OCI-LY3 (cell line): ENCODE measurements at regions not wholly inside any gene's neighbourhood (a gene's known extent, or its start where the extent isn't known, plus 50 kb on each side); places are given as distances from the start of the nearest gene placed in this dataset.

ENCODE experiments used
- H2AFZ ChIP-seq: fragments of 200-600, 300-600 bp; shearing (Covaris generic); 2 replicates; pipeline ENCODE4 v1.6.0; 2014; ENCODE audit warnings: antibody characterized with exemption, low read depth, low read length
- H3K27ac ChIP-seq: fragments of 200-600, 300-600 bp; sonication (generic); 2 replicates; pipeline ENCODE4 v1.5.1; 2014; ENCODE audit warnings: mild to moderate bottlenecking, low read length, moderate library complexity, mixed read lengths
- H3K27me3 ChIP-seq: fragments of 200-600, 300-600 bp; sonication (generic); 2 replicates; pipeline ENCODE4 v1.6.1; 2014; ENCODE audit warnings: low read depth, low read length, mixed read lengths
- H3K36me3 ChIP-seq: fragments of 200-600, 300-600 bp; sonication (generic); replicated peaks from 2 replicates; pipeline ENCODE3; 2014; ENCODE audit warnings: low read depth, low read length, mixed read lengths
- H3K4me1 ChIP-seq: fragments of 300-600, 200-600 bp; sonication (generic); 2 replicates; pipeline ENCODE4 v1.6.1; 2014; ENCODE audit warnings: low read length, mixed read lengths
- H3K4me2 ChIP-seq: fragments of 200-600, 300-600 bp; sonication (generic); 2 replicates; pipeline ENCODE4 v1.6.1; 2014; ENCODE audit warnings: low read length, mixed read lengths
- H3K4me3 ChIP-seq: fragments of 300-600, 200-600 bp; sonication (generic); 2 replicates; pipeline ENCODE4 v1.5.1; 2014; ENCODE audit warnings: antibody characterized with exemption, mild to moderate bottlenecking, low read length, moderate library complexity
- H3K79me2 ChIP-seq: fragments of 300-600, 200-600 bp; shearing (Covaris generic); 2 replicates; pipeline ENCODE4 v1.6.1; 2014; ENCODE audit warnings: mild to moderate bottlenecking, low read length, mixed read lengths
- H3K9ac ChIP-seq: fragments of 300-600, 200-600 bp; shearing (Covaris generic); 2 replicates; pipeline ENCODE4 v1.6.0; 2014; ENCODE audit warnings: mild to moderate bottlenecking, low read length, moderate library complexity
- H3K9me3 ChIP-seq: fragments of 200-600, 300-600 bp; shearing (Covaris generic); 2 replicates; pipeline ENCODE4 v1.6.1; 2014; ENCODE audit warnings: low read length, mixed read lengths; ENCODE audit not compliant: insufficient read depth
- H4K20me1 ChIP-seq: fragments of 200-600, 300-600 bp; sonication (generic); 2 replicates; pipeline ENCODE4 v1.6.1; 2016; ENCODE audit warnings: low read length, mixed read lengths; ENCODE audit not compliant: insufficient read depth
- EZH2phosphoT487 ChIP-seq: fragments of 200-600 bp; shearing (Covaris generic); IDR thresholded peaks from 2 replicates; pipeline ENCODE4 v1.6.1; 2018; ENCODE audit warnings: antibody characterized with exemption, mixed run types, low read depth
- TF ChIP-seq, protein P1 (sequence below): fragments of 200-600, 300-600 bp; sonication (generic); IDR thresholded peaks from 2 replicates; pipeline ENCODE4 v1.5.1; 2014; ENCODE audit warnings: antibody characterized with exemption, low read length, low read depth

DNA sequence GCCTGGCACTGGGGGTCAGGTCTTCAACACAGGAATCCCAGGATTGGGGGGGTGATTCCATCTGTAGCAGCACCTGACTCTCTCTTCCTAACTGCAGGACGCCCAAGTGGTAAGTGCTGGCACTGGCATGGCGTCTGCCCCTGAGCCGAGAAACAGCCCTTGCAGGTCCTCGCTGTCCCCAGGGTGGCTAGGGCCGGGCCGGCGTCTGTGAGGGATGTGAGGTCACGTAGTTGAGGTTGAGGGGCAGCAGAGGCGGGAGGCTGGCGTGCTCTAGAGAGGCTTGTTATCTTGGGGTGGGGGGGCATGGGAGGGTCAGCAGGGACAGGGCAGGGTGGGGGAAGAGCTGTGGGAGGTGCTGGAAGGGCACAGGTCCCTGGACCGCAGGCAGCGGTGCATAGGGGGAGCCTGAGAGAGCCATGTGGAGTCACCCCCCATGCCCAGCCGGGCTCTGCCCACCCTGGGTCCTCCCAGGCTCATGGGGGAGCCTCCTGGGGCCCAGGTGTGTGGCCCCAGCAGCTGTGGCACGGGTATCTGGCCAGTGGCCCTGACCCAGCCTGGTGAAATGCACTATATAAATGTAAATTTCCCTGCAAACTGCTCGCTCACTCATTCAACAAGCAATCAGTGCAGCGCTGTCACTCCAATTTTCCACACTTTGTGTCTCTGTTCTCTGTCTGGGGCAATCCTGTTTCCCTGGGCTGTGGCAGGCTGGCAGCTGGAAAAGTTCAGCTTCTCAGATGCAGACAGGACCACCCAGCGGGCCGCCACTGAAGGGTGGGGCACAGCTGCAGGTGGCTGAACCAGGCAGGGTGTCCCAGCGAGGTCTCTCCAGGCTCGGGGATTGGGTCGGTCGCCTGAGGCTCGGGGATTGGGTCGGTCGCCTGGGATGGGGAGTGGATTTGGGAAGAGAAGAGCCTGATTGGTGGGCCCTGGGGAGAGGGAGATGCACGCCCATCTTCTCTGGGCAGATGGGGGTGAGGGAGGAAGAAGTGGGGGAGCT, 102.2 kb upstream of the NKX1-1 start:
- H3K4me1 ChIP-seq, result no peaks in the 10 kb centered on the region
- no peaks in the 10 kb centered on the region for H3K36me3 ChIP-seq
- H3K4me2 ChIP-seq, result no peak overlapping the region
- no peak overlapping the region for H3K4me3 ChIP-seq
- H3K27ac ChIP-seq, result no peak overlapping the region
- no peaks in the 10 kb centered on the region for H3K9me3 ChIP-seq
- no peaks in the 10 kb centered on the region for H3K27me3 ChIP-seq
- H4K20me1 ChIP-seq, result no peaks in the 10 kb centered on the region
- no peak for TF ChIP-seq EZH2phosphoT487
- TF ChIP-seq, protein P1, sequence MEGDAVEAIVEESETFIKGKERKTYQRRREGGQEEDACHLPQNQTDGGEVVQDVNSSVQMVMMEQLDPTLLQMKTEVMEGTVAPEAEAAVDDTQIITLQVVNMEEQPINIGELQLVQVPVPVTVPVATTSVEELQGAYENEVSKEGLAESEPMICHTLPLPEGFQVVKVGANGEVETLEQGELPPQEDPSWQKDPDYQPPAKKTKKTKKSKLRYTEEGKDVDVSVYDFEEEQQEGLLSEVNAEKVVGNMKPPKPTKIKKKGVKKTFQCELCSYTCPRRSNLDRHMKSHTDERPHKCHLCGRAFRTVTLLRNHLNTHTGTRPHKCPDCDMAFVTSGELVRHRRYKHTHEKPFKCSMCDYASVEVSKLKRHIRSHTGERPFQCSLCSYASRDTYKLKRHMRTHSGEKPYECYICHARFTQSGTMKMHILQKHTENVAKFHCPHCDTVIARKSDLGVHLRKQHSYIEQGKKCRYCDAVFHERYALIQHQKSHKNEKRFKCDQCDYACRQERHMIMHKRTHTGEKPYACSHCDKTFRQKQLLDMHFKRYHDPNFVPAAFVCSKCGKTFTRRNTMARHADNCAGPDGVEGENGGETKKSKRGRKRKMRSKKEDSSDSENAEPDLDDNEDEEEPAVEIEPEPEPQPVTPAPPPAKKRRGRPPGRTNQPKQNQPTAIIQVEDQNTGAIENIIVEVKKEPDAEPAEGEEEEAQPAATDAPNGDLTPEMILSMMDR, result no peak
- H3K79me2 ChIP-seq, result no peaks in the 10 kb centered on the region
- no peak overlapping the region for H2AFZ ChIP-seq
- no peak overlapping the region for H3K9ac ChIP-seq

DNA sequence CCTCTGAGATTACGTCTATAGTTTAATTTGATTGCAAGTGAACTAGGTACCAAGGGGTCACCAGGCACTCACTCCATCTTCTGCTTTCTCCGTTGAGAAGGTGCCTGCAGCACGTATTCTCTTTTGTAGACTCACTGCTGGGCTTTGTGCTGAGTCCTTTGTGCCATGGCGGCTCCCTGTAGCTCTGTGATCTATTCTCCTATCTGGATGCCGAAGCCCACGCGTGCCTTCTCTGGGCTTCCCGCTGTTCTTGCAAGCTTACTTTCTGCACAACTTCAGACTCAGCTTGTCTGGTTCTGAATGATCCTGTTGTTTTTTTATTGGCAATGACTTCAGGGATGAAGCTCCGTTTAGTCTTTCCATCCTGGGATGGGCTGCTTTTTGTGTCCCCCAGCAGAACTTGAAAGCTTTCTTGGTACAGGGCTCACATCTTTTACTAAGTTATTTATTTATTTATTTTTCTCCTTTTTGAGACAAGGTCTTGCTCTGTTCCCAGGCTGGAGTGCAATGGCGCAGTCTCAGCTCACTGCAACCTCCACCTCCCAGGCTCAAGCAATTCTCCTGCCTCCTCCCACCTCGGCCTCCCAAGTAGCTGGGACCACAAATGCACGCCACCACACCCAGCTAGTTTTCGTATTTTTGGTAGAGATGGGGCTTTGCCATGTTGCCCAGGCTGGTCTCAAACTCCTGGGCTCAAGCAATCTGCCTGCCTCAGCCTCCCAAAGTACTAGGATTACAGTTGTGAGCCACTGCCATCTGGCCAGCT, 100.9 kb upstream of the NKX1-1 start:
- Histone ChIP-seq H3K79me2 (no peaks in the 10 kb centered on the region), H3K27me3 (no peaks in the 10 kb centered on the region), H3K36me3 (no peaks in the 10 kb centered on the region), H3K9me3 (no peaks in the 10 kb centered on the region), H3K27ac (no peak overlapping the region), H3K4me1 (no peaks in the 10 kb centered on the region), H4K20me1 (no peaks in the 10 kb centered on the region), H3K4me2 (no peak overlapping the region), H3K4me3 (no peak overlapping the region), H3K9ac (no peak overlapping the region), H2AFZ (no peak overlapping the region)
- no peak for TF ChIP-seq EZH2phosphoT487
- TF ChIP-seq, protein P1, result no peak

DNA sequence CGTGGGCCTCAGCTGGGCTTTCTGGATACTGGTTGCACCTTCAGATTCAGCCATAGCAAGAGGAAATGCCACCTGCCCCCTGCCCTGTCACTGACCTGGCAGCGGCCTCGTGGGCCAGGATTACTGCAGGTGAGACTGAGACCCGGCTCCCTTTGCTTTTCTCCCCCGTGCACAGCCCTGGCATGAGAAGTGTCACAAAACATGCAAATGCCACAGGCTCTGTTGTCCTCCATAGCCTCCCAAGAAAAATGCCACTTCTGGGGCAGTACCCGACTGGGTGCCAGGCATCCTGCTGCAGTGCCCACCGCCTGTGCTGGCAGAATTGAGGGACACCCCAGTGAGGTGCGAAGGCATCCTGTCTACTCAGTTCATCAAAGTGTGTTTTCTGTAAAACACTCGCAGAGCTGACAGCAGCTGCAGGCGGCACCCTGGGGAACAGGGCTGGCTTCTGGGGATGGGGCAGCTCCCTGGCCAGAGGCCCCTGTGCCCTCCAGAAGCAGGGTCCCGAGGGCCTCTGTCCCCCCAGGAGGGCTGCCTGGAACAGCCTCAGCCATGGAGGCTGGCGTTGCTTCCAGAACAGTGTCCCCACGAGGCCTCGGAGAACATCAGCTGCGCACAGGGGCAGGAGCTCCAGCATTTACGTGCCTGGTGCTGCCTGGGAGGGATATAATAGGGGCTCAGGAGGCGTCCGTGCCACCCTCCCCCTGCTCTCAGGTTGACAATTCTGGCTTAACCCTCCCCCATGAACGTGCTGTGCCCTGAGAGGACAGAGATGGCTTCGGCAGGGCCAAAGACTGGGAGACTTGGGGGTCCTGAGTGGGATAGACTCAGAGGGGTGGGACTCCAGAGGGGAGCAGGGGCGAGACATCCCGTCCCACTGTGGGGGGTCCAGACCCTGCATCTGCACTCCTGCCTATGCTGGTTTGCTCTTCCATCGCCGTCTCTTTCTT, 99.5 kb upstream of the NKX1-1 start:
- H3K4me2 ChIP-seq, result no peak overlapping the region
- no peak overlapping the region for H2AFZ ChIP-seq
- no peak overlapping the region for H3K9ac ChIP-seq
- H3K36me3 ChIP-seq, result no peaks in the 10 kb centered on the region
- H3K27ac ChIP-seq, result no peak overlapping the region
- H3K4me3 ChIP-seq, result no peak overlapping the region
- TF ChIP-seq EZH2phosphoT487, result no peak
- H3K79me2 ChIP-seq, result no peaks in the 10 kb centered on the region
- no peaks in the 10 kb centered on the region for H3K9me3 ChIP-seq
- H4K20me1 ChIP-seq, result no peaks in the 10 kb centered on the region
- no peaks in the 10 kb centered on the region for H3K27me3 ChIP-seq
- H3K4me1 ChIP-seq, result no peaks in the 10 kb centered on the region
